ENCODE measurements at regions not wholly inside any gene's neighbourhood (a gene's known extent, or its start where the extent isn't known, plus 50 kb on each side); places are given as distances from the start of the nearest gene placed in this dataset.
"Not testable (repeated sequence)": the region's sequence is repeated elsewhere in the genome, so short reads cannot be mapped to it uniquely, and the experiment has no call there.

DNA sequence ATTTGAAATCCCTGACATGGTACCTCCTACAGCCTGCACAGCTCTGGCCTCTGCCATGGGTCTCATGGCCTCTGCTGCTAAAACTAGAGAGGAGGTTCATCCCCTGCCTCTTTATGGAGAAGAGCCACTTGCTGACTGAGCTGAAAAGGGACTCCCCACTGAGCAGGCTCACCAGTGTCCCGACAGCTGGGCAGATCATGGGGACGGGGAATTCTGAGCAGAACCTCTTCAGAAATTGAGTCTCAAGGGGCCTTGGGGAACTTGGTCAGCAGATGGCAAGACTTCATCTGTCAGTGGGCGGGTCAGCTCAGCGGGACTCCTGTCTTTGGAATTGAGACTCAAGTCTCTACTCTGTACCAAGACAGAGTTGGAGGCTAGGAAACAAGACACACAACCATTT, 95.7 kb downstream of the POTEC start:
- TF ChIP-seq GABPA (IDR thresholded peaks at IDR 0.05 in 1 of 2, conservative IDR thresholded peaks at IDR 0.05 in 1 of 2); RAD21 (IDR thresholded peaks at IDR 0.05); SP1 (IDR thresholded peaks at IDR 0.05); HNF4A (conservative IDR thresholded peaks at IDR 0.05): not testable (repeated sequence)
- TF ChIP-seq, protein P1, sequence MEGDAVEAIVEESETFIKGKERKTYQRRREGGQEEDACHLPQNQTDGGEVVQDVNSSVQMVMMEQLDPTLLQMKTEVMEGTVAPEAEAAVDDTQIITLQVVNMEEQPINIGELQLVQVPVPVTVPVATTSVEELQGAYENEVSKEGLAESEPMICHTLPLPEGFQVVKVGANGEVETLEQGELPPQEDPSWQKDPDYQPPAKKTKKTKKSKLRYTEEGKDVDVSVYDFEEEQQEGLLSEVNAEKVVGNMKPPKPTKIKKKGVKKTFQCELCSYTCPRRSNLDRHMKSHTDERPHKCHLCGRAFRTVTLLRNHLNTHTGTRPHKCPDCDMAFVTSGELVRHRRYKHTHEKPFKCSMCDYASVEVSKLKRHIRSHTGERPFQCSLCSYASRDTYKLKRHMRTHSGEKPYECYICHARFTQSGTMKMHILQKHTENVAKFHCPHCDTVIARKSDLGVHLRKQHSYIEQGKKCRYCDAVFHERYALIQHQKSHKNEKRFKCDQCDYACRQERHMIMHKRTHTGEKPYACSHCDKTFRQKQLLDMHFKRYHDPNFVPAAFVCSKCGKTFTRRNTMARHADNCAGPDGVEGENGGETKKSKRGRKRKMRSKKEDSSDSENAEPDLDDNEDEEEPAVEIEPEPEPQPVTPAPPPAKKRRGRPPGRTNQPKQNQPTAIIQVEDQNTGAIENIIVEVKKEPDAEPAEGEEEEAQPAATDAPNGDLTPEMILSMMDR (IDR thresholded peaks at IDR 0.05; ENCODE audit: low read depth, low read length, missing input control), result not testable (repeated sequence)
- TF ChIP-seq, protein P2, sequence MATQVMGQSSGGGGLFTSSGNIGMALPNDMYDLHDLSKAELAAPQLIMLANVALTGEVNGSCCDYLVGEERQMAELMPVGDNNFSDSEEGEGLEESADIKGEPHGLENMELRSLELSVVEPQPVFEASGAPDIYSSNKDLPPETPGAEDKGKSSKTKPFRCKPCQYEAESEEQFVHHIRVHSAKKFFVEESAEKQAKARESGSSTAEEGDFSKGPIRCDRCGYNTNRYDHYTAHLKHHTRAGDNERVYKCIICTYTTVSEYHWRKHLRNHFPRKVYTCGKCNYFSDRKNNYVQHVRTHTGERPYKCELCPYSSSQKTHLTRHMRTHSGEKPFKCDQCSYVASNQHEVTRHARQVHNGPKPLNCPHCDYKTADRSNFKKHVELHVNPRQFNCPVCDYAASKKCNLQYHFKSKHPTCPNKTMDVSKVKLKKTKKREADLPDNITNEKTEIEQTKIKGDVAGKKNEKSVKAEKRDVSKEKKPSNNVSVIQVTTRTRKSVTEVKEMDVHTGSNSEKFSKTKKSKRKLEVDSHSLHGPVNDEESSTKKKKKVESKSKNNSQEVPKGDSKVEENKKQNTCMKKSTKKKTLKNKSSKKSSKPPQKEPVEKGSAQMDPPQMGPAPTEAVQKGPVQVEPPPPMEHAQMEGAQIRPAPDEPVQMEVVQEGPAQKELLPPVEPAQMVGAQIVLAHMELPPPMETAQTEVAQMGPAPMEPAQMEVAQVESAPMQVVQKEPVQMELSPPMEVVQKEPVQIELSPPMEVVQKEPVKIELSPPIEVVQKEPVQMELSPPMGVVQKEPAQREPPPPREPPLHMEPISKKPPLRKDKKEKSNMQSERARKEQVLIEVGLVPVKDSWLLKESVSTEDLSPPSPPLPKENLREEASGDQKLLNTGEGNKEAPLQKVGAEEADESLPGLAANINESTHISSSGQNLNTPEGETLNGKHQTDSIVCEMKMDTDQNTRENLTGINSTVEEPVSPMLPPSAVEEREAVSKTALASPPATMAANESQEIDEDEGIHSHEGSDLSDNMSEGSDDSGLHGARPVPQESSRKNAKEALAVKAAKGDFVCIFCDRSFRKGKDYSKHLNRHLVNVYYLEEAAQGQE (IDR thresholded peaks at IDR 0.05), result not testable (repeated sequence)
- TF ChIP-seq, protein P3, sequence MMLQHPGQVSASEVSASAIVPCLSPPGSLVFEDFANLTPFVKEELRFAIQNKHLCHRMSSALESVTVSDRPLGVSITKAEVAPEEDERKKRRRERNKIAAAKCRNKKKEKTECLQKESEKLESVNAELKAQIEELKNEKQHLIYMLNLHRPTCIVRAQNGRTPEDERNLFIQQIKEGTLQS (IDR thresholded peaks at IDR 0.05), result not testable (repeated sequence)

Measured in liver (tissue), 3 donors.